ENCODE measurements at regions not wholly inside any gene's neighbourhood (a gene's known extent, or its start where the extent isn't known, plus 50 kb on each side); places are given as distances from the start of the nearest gene placed in this dataset.

DNA sequence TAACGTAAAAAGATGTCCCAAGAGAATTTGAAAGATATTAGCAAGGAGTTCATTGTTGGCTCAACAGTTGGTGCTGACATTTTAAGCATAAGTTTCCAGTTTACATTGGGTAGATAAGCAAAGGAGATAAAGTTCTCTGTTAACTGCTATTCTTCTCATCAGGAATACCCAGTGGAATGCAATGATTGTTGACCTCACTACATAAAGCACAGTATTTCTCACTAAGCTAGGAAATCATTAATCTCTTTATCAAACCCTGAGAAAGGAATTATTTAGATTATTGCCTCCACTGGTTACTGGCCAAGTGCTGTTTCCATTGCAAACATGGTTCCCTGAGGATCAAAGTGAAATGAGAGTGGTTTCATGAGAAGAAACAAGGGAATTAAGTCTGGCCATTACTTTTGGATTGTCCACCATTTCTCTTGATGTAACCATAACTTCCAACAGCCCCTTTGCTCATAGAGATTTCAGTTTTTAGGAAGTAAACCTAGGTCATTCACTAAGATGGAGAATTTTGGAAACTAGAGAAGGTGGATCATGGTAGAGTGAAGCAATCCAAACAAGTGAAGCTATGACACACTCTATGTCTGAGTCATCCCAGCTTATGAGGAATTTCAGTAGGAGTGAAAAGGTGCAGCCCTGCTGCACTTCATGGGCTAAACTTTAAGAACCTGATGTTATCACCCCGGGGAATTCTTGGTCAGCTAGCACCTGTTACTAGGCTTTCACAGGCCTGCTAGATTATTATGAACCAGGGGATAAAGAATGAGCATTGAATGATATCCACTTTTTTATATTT is 163.4 kb downstream of the AREG start:
- in situ Hi-C loops (cut with MboI; ENCODE audit: low sequenced_read_pairs) = no loop called here

DNA sequence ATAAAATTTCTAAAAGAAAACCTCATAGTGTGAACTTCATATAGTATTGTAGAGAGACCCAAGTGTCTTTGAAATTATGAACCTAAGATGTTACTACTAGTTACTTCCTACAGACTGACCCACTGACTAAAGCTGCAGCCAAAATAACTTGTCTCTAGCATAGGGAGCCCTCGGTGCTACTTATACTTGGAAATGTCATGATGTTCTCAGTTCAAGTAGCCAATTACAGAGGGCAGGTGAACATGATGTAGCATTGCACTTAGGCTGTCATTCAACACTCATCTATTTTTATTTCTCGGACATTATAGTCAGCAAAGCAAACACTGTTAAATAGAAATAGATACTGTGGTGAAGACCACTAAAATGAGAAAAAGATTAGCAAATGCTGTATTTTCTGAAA is 165.6 kb downstream of the AREG start:
- in situ Hi-C loops (cut with MboI; ENCODE audit: low sequenced_read_pairs) = no loop called here

DNA sequence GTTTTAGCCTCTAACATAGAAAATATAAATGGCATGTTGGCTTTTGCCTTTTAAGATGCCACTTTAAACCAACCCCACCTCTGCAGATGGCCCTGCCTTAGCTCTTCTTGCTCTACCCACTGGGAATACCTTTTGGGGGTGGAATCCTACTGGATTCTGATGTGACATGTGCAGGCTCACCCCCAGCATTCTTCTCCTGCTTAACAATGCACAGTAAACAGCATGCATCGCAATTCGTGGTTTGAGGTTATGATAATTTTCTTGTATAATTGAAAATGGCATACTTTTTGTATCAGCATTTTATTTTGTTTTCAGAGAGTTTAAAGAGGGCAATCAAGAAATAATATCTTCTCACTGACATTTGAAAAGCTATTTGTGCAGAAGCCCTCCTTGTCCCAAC is 167.9 kb downstream of the AREG start:
- in situ Hi-C loops (cut with MboI; ENCODE audit: low sequenced_read_pairs) = no loop called here

- in situ Hi-C loops (cut with MboI; ENCODE audit: low sequenced_read_pairs) = no loop called here
Measured at GRCh38 chr4:74613266-74613665, 168.3 kb downstream of the AREG start.

- in situ Hi-C loops (cut with MboI; ENCODE audit: low sequenced_read_pairs) = no loop called here
Measured at GRCh38 chr4:74615411-74615810, 170.5 kb downstream of the AREG start.

DNA sequence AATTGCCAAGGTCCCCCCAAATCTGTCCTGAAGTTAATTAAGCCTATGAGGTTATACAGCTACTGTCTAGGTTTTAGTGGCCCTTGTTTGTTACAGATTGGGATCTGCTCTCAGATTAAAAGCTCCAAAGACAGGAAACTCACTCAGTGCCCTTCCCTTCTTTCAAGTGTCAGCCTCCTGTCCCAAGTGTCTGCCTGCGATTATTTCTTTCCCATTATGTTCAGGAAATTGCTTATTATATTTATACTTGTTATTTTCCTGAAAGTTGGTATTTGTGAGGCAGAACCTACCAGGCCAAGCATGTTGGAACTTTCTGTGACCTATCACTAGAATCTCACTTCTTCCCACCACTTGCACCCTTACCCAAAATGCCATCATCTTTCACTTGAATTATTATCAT is 173.2 kb downstream of the AREG start:
- in situ Hi-C loops (cut with MboI; ENCODE audit: low sequenced_read_pairs) = no loop called here

DNA sequence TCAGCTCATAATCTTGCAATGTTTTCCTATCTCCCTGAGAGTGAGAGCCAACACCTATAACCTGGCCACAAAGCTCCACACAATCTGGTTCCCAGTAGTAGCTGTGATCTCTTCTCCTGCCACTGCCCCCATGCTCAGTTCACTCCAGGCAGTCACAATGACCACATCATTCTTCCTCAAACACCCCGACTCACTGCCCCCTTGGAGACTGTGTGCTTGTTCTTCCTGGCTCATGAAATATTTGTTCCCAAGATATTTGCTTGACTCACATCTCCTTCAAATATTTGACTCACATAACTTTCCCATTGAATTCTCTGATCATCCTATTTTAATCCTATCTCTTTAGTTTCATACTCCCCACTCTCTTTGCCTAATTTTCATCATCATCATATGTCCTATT is 173.7 kb downstream of the AREG start:
- in situ Hi-C loops (cut with MboI; ENCODE audit: low sequenced_read_pairs) = no loop called here

- in situ Hi-C loops (cut with MboI; ENCODE audit: low sequenced_read_pairs) = no loop called here
Measured at GRCh38 chr4:74619931-74620702, 174.2 kb downstream of the BTC start.

- in situ Hi-C loops (cut with MboI; ENCODE audit: low sequenced_read_pairs) = no loop called here
Measured at GRCh38 chr4:74621616-74622015, 172.7 kb downstream of the BTC start.

- in situ Hi-C loops (cut with MboI; ENCODE audit: low sequenced_read_pairs) = no loop called here
Measured at GRCh38 chr4:74623041-74623440, 171.3 kb downstream of the BTC start.

- in situ Hi-C loops (cut with MboI; ENCODE audit: low sequenced_read_pairs) = no loop called here
Measured at GRCh38 chr4:74624351-74625151, 169.8 kb downstream of the BTC start.

GRCh38 chr4:74625981-74626380 is 168.3 kb downstream of the BTC start:
- in situ Hi-C loops (cut with MboI; ENCODE audit: low sequenced_read_pairs) = no loop called here

- in situ Hi-C loops (cut with MboI; ENCODE audit: low sequenced_read_pairs) = no loop called here
Measured at GRCh38 chr4:74627093-74627492, 167.2 kb downstream of the BTC start.

- in situ Hi-C loops (cut with MboI; ENCODE audit: low sequenced_read_pairs) = no loop called here
Measured at GRCh38 chr4:74627504-74627903, 166.8 kb downstream of the BTC start.

- in situ Hi-C loops (cut with MboI; ENCODE audit: low sequenced_read_pairs) = no loop called here
Measured at GRCh38 chr4:74628852-74629620, 165.3 kb downstream of the BTC start.

DNA sequence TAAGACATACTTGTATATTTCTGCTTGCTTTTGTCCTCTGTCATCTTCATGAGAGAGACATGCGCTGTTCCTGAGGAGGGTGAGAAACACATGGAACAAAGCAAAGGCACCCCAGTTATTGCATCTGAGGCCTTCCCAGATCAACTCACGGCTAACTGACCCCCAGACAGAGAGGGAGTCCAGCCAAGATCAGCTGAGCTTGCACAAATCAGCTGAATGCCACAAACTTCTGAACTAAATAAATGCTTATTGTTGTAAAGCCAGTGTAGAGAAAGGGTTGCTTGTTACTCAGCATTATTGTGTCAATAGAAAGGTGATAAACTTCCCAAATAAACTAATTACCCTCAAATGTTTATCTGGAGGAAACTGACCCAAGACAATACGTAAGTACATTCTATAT is 163.8 kb downstream of the BTC start:
- in situ Hi-C loops (cut with MboI; ENCODE audit: low sequenced_read_pairs) = no loop called here

- in situ Hi-C loops (cut with MboI; ENCODE audit: low sequenced_read_pairs) = no loop called here
Measured at GRCh38 chr4:74631338-74631737, 163.0 kb downstream of the BTC start.

- in situ Hi-C loops (cut with MboI; ENCODE audit: low sequenced_read_pairs) = no loop called here
Measured at GRCh38 chr4:74631988-74632387, 162.3 kb downstream of the BTC start.

- in situ Hi-C loops (cut with MboI; ENCODE audit: low sequenced_read_pairs) = no loop called here
Measured at GRCh38 chr4:74632634-74633033, 161.7 kb downstream of the BTC start.

DNA sequence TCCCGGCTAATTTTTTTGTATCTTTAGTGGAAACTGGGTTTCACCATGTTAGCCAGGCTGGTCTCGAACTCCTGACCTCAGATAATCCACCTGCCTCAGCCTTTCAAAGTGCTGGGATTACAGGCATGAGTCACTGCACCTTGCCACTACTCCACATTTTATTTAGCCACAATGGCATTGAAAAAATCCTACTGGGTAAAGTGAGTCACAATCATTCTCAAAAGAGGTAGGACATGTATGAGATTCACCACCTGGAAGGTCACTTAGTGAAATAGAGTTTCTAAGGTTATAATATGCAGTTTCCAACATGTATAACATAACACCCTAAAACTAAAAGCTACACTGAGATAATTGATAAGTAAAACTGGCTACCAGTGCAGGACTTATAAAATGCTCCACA is 159.2 kb downstream of the BTC start:
- in situ Hi-C loops (cut with MboI; ENCODE audit: low sequenced_read_pairs) = no loop called here
